Activated CD4-positive, alpha-beta T cell treated with anti-CD3 and anti-CD28 coated beads, Interleukin-10, Interleukin-2, amounts not matched to agents 100 ng/mL and 50 ng/mL, durations not matched to agents 16 hours and 8 hours (primary cell): ENCODE measurements at regions not wholly inside any gene's neighbourhood (a gene's known extent, or its start where the extent isn't known, plus 50 kb on each side); places are given as distances from the start of the nearest gene placed in this dataset.
"Not testable (repeated sequence)": the region's sequence is repeated elsewhere in the genome, so short reads cannot be mapped to it uniquely, and the experiment has no call there.

Experiments used
- DNase-seq: peaks from one replicate; pipeline ENCODE4 v3.0.0-alpha.2; 2020

- DNase-seq, result no peak
These were observed 87.9 kb downstream of the PHLDA1 start for GRCh38 chr12:75943730-75944096.

GRCh38 chr12:75941661-75942060 is 89.9 kb downstream of the PHLDA1 start:
- DNase-seq, result not testable (repeated sequence)

GRCh38 chr12:75939016-75939642 is 92.4 kb downstream of the PHLDA1 start:
- peak; percentile 62 for DNase-seq

- DNase-seq, result no peak
These were observed 93.4 kb downstream of the PHLDA1 start for GRCh38 chr12:75938189-75938588.

- DNase-seq, result no peak
These were observed 94.1 kb downstream of the PHLDA1 start for GRCh38 chr12:75937486-75937885.

- no peak for DNase-seq
These were observed 94.8 kb downstream of the PHLDA1 start for GRCh38 chr12:75936515-75937440.

GRCh38 chr12:75935539-75936242 is 95.9 kb downstream of the PHLDA1 start:
- DNase-seq, result no peak

- no peak for DNase-seq
These were observed 98.5 kb downstream of the PHLDA1 start for GRCh38 chr12:75933101-75933500.

GRCh38 chr12:75932241-75932640 is 99.3 kb downstream of the PHLDA1 start:
- no peak for DNase-seq

GRCh38 chr12:75923964-75924666 is 107.5 kb downstream of the PHLDA1 start:
- no peak for DNase-seq

GRCh38 chr12:75922944-75923642 is 108.5 kb downstream of the PHLDA1 start:
- no peak for DNase-seq

- no peak for DNase-seq
These were observed 109.8 kb downstream of the PHLDA1 start for GRCh38 chr12:75921622-75922289.

- DNase-seq, result no peak
These were observed 113.9 kb downstream of the PHLDA1 start for GRCh38 chr12:75917715-75918114.

GRCh38 chr12:75917083-75917482 is 114.5 kb downstream of the PHLDA1 start:
- no peak for DNase-seq

- DNase-seq, result peak; percentile 34
These were observed 117.8 kb downstream of the PHLDA1 start for GRCh38 chr12:75913502-75914351.

- DNase-seq, result no peak
These were observed 121.6 kb downstream of the PHLDA1 start for GRCh38 chr12:75909714-75910656.

- no peak for DNase-seq
These were observed 122.5 kb downstream of the PHLDA1 start for GRCh38 chr12:75908961-75909605.

GRCh38 chr12:75905922-75906321 is 125.7 kb downstream of the PHLDA1 start:
- no peak for DNase-seq

- DNase-seq, result no peak
These were observed 130.8 kb downstream of the PHLDA1 start for GRCh38 chr12:75900781-75901254.
